Cardiac fibroblast (primary cell): ENCODE measurements at regions not wholly inside any gene's neighbourhood (a gene's known extent, or its start where the extent isn't known, plus 50 kb on each side); places are given as distances from the start of the nearest gene placed in this dataset.

ENCODE experiments used
- DNase-seq, 2 donors: peaks; one replicate each; pipeline versions ENCODE4 v3.0.0 to v3.0.0-alpha.2; 2010; ENCODE audit warnings: low read depth in 2 of 2
- H3K4me3 ChIP-seq, 2 donors: replicated peaks in 1 of 2; 1 replicate in 1 of 2; 2 replicates in 1 of 2; pipeline ENCODE4 v1.5.1; 2011; ENCODE audit warnings: low read depth in 2 of 2, low read length in 2 of 2, mild to moderate bottlenecking in 2 of 2, moderate library complexity in 1 of 2
- TF ChIP-seq, protein P1 (sequence below): IDR thresholded peaks from one replicate; pipeline ENCODE4 v1.5.1; 2011; ENCODE audit warnings: low read depth, mild to moderate bottlenecking, low read length, inconsistent platforms

- no peak for DNase-seq
- no peak overlapping the region for H3K4me3 ChIP-seq
- TF ChIP-seq, protein P1, sequence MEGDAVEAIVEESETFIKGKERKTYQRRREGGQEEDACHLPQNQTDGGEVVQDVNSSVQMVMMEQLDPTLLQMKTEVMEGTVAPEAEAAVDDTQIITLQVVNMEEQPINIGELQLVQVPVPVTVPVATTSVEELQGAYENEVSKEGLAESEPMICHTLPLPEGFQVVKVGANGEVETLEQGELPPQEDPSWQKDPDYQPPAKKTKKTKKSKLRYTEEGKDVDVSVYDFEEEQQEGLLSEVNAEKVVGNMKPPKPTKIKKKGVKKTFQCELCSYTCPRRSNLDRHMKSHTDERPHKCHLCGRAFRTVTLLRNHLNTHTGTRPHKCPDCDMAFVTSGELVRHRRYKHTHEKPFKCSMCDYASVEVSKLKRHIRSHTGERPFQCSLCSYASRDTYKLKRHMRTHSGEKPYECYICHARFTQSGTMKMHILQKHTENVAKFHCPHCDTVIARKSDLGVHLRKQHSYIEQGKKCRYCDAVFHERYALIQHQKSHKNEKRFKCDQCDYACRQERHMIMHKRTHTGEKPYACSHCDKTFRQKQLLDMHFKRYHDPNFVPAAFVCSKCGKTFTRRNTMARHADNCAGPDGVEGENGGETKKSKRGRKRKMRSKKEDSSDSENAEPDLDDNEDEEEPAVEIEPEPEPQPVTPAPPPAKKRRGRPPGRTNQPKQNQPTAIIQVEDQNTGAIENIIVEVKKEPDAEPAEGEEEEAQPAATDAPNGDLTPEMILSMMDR, result no peak
Observed at GRCh38 chr5:148923023-148923422, 96.6 kb downstream of the ADRB2 start.

- H3K4me3 ChIP-seq, result no peak overlapping the region
- DNase-seq, result peak in 1 of 2 donors; percentile 37
- TF ChIP-seq, protein P1, result no peak
Observed at GRCh38 chr5:148924817-148925216, 98.4 kb downstream of the ADRB2 start.

- no peak for DNase-seq
- TF ChIP-seq, protein P1, result no peak
- no peak overlapping the region for H3K4me3 ChIP-seq
Observed at GRCh38 chr5:148926207-148926606, 99.8 kb downstream of the ADRB2 start.

- H3K4me3 ChIP-seq, result no peak overlapping the region
- TF ChIP-seq, protein P1, result no peak
- no peak for DNase-seq
Observed at GRCh38 chr5:148927307-148927946, 101.0 kb downstream of the ADRB2 start.

DNA sequence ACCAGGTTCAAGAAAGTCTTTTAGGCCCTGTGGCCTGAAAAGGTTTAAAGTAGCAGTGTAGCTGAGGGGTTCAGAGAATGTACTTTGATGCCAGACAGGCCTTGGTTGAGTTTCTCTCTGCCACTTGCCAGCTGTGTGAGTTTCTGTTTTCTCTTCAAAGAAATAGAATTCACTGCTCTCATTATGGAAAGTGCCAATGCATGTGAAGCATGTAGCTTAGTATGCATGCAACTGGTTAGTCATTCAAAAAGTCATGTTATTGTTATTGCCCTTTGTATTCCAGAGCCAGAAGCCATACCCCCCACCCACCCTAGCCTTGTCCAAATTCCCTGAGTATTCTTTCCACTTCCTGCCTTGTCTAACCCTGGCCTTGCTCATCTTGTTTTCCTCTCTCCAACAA, 101.7 kb downstream of the ADRB2 start:
- TF ChIP-seq, protein P1, result no peak
- peak in 1 of 2 donors; percentile 46 for DNase-seq

DNA sequence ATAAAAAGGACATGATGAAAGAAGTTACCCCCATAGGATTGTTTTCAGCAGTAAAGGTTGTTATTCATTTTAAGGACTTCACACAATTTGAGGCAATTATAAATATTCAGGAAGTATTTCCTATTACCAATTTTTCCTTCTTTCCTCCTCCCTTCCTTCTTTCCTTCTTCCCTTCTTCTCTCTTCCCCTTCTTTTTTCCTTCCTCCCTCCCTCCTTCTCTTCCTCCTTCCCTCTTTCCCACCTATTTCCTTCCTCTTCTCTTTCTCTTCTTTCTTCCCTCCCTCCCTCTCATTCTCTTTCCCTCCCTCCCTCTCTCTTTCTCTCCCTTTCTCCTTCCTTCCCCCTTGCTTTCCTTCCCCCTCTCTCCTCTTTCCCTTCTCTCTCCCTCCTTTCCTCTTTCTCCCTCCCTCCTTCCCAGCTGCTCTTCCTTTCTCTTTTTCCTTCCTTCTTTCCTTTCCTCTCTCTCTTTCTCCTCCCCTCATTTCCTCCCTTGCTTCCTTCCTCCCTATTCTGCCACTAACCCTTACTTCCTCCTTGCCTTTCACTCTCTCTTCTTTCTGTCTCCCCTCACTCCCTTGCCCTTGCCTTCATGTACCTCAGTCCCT, 105.1 kb downstream of the ADRB2 start:
- no peak overlapping the region for H3K4me3 ChIP-seq
- no peak for DNase-seq
- TF ChIP-seq, protein P1, result no peak

More for the DNA sequence above, 101.7 kb downstream of the ADRB2 start:
- H3K4me3 ChIP-seq, result no peak overlapping the region
